Epithelial cell of proximal tubule (primary cell): ENCODE measurements at regions not wholly inside any gene's neighbourhood (a gene's known extent, or its start where the extent isn't known, plus 50 kb on each side); places are given as distances from the start of the nearest gene placed in this dataset.

Experiments used
- DNase-seq: peaks from one replicate; pipeline ENCODE4 v3.0.0-alpha.2; 2011; ENCODE audit warnings: low read depth
- H3K4me3 ChIP-seq: 2 replicates; pipeline ENCODE4 v1.5.1; 2011; ENCODE audit warnings: low read depth, mild to moderate bottlenecking, low read length
- TF ChIP-seq, protein P1 (sequence below): conservative IDR thresholded peaks from 2 replicates; pipeline ENCODE4 v1.5.1; 2012; ENCODE audit warnings: low read depth, mild to moderate bottlenecking, low read length

GRCh38 chr4:27843776-27844175, 983.1 kb downstream of the STIM2 start:
- TF ChIP-seq, protein P1, sequence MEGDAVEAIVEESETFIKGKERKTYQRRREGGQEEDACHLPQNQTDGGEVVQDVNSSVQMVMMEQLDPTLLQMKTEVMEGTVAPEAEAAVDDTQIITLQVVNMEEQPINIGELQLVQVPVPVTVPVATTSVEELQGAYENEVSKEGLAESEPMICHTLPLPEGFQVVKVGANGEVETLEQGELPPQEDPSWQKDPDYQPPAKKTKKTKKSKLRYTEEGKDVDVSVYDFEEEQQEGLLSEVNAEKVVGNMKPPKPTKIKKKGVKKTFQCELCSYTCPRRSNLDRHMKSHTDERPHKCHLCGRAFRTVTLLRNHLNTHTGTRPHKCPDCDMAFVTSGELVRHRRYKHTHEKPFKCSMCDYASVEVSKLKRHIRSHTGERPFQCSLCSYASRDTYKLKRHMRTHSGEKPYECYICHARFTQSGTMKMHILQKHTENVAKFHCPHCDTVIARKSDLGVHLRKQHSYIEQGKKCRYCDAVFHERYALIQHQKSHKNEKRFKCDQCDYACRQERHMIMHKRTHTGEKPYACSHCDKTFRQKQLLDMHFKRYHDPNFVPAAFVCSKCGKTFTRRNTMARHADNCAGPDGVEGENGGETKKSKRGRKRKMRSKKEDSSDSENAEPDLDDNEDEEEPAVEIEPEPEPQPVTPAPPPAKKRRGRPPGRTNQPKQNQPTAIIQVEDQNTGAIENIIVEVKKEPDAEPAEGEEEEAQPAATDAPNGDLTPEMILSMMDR, result no peak
- DNase-seq, result no peak
- H3K4me3 ChIP-seq, result no peak overlapping the region

DNA sequence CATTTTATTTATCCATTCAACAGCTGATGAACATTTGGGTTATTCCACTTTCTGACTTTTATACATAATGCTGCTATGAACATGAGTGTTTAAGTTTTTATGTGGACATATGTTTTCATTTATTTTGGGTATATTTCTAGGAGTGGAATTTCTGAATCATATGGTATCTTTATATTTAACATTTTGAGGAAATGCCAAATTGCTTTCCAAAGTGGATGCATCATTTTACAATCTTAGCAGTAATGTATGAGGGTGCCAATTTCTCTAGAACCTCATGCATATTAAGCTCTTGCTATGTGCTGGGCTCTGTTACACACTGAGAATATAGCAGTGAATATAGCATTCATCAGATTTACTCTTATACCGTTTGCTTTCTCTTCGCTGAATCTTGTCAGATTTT, 983.7 kb downstream of the STIM2 start:
- no peak overlapping the region for H3K4me3 ChIP-seq
- no peak for DNase-seq

DNA sequence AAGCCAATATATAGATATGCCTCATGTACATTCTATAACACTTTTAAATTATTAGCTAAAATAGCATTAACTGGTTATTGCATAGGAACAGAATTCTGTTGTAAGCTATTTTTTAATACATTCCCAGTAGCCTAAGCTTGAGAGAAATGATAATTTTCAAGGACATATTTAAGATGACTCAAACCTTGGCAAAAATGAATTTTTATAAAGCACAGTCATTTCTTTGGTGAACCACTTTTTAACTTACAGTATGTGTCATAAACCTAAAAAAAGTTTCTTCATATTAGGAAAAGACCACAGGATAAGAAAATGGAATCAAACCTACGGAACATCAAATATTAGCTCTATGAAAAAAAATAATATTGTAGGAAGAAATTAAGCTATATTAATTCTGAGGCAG, 986.3 kb downstream of the STIM2 start:
- TF ChIP-seq, protein P1, result no peak
- no peak for DNase-seq

More for the DNA sequence above, 983.7 kb downstream of the STIM2 start:
- TF ChIP-seq, protein P1, result no peak

DNA sequence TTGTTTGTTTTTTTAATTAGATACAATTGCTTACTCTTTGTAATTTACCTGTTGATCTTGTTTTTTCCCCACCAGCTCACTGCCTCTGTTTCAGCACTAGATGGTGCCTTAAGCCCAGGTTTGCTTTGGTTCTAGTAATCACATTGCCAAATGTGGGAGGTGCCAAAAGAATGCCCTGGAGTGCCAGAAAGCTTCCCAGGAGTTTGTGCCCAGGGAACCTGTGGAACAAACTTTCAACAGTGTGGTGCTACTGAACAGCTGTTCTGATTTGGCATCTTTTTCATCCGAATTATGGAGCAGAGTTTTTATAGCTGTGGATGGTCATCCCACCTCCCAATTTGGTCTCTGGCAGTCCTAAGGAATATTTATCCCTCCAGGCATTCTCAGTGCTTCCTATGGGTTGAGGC, 1000.7 kb downstream of the STIM2 start:
- no peak for DNase-seq
- TF ChIP-seq, protein P1, result peak; percentile 57

More for the DNA sequence above, 986.3 kb downstream of the STIM2 start:
- H3K4me3 ChIP-seq, result no peak overlapping the region

GRCh38 chr4:27861802-27862201, 1001.2 kb downstream of the STIM2 start:
- TF ChIP-seq, protein P1, result no peak
- H3K4me3 ChIP-seq, result no peak overlapping the region
- DNase-seq, result no peak

More for the DNA sequence above, 1000.7 kb downstream of the STIM2 start:
- no peak overlapping the region for H3K4me3 ChIP-seq

- no peak for DNase-seq
- TF ChIP-seq, protein P1, result no peak
- H3K4me3 ChIP-seq, result no peak overlapping the region
Observed at GRCh38 chr4:27873596-27873995, 1013.0 kb downstream of the STIM2 start.

DNA sequence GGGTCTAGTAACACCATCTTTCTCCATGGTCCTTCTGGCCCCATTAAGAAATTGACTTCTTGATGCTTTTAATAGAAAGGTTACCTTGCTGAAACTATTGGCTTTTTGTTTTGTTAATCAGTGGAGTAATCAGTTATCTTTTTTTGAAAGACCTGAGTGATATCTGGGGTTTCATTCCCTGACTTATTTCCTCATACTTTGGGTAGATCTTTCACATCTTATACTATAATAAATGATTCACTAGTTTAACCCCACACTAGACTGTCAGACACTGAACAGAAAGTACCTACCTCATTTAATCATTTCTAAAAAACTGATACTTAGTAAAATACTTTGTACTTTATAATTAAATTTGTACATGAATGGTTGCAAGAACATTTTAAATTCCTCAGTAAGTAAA, 1021.1 kb downstream of the STIM2 start:
- no peak overlapping the region for H3K4me3 ChIP-seq
- TF ChIP-seq, protein P1, result no peak
- DNase-seq, result no peak
